ENCODE measurements at regions not wholly inside any gene's neighbourhood (a gene's known extent, or its start where the extent isn't known, plus 50 kb on each side); places are given as distances from the start of the nearest gene placed in this dataset.

- no peak for DNase-seq
These were observed 146.2 kb upstream of the IRF2BP2 start for GRCh38 chr1:234756066-234756774.

DNA sequence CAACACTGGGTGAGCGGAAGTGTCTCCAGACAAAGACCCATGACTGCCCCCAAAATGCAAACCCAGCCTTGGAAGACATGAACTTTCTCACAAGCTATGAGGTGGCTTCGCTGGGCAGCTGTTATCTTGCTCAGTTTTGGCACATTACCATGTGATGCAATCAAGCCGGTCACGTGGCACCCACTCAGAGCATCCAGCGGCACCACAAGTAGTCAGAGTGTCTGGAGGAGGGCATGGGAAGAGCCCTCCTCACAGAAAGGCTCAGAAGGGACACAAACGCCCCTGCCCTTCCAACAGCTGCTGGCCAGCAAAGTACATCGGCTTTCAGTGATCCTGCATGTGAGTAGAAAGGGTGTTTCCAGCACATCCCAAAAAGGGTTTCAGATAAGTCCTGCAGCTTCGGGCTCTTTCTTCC lies 145.5 kb upstream of the IRF2BP2 start:
- DNase-seq = peak; percentile 24

- no peak for DNase-seq
These were observed 144.0 kb upstream of the IRF2BP2 start for GRCh38 chr1:234753979-234754378.

DNA sequence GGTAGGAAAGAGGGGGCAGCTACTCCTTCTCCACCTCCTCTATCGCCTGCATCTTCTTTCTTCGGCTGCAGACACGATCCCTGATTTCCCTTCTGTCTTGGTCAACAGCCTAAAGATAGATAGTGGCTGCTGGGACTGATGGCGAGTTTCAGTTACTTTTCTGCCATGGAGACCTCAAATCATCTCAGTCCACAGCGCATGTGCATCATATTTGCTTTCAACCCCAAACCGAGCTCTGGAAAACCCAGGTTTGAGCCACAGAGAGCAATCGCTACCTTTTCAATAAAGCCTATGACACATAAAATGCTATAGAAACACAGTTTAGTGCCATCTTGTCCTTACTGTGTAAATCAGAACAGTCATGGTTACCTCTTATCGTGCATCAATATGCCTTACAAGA lies 142.9 kb upstream of the IRF2BP2 start:
- DNase-seq = no peak

DNA sequence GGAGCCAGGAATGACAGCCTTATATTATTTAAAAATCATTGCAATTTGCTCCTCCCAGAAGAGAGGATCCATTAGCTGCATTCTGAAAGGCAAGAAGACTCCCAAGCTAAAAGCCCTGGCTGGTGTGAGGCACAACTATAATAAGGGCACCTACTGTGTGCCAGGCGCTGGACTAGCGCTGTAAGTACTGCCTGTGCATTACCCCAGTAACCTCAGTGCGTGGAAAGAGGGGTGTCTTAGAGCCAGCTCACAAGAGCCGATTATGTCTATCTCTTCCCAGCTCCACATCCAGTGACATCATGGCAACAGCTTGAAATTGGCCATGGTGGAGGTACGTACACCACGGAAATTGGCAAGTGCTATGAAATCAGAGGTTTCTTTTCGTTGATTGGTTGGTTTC lies 141.7 kb upstream of the IRF2BP2 start:
- DNase-seq = no peak

GRCh38 chr1:234750922-234751627 lies 141.1 kb upstream of the IRF2BP2 start:
- peak; percentile 32 for DNase-seq

DNA sequence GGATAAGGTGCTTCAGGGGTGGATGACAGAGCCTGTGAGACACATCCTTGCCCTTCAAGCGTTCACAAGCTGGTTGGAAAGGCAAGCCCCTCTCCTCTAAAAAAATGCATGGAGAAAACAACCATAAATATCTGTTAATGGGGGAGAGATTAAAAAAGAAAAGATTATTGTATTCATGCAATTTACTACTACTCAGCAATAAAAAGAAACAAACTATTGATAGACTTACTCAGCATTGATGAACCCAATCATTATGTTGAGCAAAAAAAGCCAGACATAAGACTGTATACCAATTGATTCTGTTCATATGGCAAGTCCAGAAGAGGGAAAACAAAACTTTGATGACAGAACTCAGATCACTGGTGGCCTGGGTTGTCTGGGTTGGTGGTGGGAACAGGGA lies 138.7 kb upstream of the IRF2BP2 start:
- DNase-seq = no peak

- DNase-seq = no peak
These were observed 138.1 kb upstream of the IRF2BP2 start for GRCh38 chr1:234748066-234748465.

DNA sequence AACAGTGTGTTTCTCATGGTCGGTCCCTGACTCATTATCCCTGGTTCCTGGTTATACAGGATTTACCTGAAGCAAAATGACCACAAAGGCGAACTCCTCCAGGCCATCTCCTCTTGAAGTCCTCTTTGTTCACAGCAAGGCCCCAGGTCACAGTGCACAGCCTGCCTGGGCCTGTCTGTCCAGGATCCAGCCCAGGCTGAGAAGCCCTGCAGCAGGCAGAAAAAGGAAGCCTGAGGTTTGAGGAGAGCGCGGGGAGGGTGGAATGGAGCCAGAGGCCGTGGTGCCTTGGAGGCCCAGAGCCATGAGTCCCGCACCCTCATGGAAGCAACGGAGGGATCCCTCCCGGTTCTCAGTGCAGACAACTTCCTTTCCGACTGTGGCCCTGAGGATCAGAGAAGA lies 136.8 kb upstream of the IRF2BP2 start:
- no peak for DNase-seq

DNA sequence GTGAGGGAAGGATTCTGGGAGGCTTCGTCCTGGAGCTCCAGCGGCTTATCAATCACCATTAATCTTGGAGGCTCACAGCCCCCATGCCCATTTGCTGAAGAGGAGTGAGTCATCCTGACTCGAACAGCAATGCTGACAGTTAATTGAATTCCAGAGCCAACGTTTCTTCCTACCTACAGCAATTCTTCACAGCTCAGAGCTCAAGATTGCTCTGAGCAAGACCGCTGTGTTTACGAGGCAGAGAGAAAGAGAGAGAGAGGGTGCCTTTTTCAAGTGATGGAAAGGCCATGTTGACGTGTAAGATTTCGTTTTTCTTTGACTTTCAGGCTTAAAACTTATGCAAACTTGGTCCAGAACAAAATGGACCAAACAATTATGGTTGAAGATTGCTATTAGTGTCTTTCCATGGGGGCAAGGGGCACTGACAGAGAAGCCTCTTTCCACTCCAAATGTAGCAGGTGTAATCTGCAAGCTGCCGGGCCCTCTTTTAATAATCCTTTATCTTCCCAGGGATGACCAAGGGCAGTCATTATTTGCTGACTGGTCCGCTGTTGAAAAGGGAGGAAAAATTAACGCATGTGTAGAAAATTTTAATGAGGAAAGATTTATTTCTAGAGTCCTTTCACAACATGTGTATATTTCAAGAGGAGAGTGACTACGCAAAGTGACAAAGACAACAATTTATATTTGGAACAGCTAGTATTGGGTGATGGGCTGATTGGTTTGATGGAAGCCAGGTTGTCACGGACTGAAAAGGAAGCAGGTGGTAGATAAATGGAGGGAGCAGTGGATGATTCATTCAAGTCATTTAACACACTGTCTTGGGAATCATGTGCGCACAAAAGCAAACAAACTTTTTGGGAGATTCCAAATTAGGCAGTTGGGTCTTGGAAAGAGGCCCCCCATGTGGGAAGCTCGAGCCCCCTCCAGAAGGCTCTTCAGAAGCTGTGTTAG lies 136.1 kb upstream of the IRF2BP2 start:
- no peak for DNase-seq

DNA sequence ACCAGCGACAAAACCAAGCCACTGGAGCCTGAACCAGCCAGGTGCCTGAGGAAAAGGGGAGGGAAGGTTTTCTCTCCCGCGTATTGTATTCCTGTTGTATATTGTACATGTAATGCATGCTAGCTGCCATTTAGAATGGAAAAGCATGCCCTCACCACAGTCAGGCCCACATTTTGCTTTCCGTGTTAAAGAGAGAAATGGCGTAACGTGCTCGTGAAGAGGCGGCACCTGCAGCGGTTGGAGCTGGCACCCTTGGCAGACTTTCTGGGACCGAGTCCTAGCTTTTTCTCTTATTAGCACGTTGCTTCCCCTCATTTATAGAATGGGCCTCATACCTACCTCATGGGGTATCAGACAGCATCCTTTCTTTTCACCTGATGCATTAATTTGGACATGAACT lies 135.3 kb upstream of the IRF2BP2 start:
- no peak for DNase-seq

- DNase-seq = no peak
These were observed 134.0 kb upstream of the IRF2BP2 start for GRCh38 chr1:234743791-234744611.

- no peak for DNase-seq
These were observed 132.6 kb upstream of the IRF2BP2 start for GRCh38 chr1:234742622-234743021.

DNA sequence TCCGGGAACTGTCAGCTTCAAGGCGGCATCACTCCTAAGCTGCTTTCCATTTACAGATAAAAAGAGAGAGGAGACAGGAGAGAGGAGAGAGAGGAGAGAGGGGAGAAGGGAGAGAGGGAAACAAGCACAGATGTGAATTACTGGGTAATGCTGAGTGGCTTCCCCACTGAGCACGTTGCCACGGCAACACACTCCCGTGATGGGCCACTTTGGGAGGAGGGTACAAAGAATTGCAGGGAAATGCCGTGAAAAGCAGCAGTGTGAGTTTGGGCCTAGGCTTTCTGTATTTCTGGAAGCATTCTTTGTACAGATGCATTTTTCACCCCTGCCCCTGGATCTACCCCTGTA lies 128.0 kb upstream of the IRF2BP2 start:
- DNase-seq = peak; percentile 48

- no peak for DNase-seq
These were observed 125.9 kb upstream of the IRF2BP2 start for GRCh38 chr1:234735916-234736315.

GRCh38 chr1:234735476-234735875 lies 125.5 kb upstream of the IRF2BP2 start:
- DNase-seq = peak; percentile 53

GRCh38 chr1:234734869-234735268 lies 124.9 kb upstream of the IRF2BP2 start:
- no peak for DNase-seq

GRCh38 chr1:234734412-234734835 lies 124.4 kb upstream of the IRF2BP2 start:
- no peak for DNase-seq

- DNase-seq = no peak
These were observed 123.4 kb upstream of the IRF2BP2 start for GRCh38 chr1:234733427-234733826.

DNA sequence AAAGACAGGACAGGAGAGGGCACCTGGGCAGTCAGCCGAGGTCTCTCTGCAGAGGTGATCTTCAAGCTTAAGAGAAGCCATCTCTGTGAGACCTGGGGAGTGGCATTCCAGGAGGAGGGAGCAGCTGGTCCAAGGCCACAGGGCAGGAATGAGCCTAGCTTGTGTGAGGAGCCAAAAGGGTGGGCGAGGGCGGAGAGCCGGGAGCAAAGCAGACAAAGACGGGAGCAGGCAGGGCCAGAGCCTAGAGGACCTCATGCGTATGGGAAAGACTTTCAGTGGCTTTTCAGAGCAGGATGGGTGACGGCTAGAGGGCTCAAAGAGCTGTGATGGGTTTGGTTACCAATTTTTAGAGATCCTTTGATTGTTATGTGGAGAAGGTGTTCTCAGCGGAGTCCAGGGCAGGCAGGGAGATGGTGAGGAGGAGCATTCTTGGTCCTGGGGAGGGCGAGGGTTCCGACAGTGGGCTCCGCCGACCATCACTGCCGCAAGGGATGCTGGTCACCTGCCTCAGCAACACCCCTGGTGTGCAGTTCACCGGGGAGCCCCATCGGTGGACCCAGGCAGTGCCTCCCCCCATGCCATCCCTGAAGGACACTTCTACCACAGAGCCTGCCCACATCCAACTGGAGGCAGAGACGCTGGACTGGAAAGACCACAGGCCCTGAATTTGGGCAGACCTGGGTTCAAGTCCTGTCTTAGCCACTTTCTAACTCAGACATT lies 122.9 kb upstream of the IRF2BP2 start:
- no peak for DNase-seq

- DNase-seq = no peak
These were observed 122.3 kb upstream of the IRF2BP2 start for GRCh38 chr1:234732260-234732659.
